HAP-1 (cell line): ENCODE measurements at regions not wholly inside any gene's neighbourhood (a gene's known extent, or its start where the extent isn't known, plus 50 kb on each side); places are given as distances from the start of the nearest gene placed in this dataset.

Experiments
- DNase-seq, 2 experiments: peaks; one replicate each; pipeline ENCODE4 v3.0.0-alpha.2; 2016 to 2020; ENCODE audit warnings: low spot score in 2 of 2
- H3K27me3 ChIP-seq: fragments of 250-450 bp; sonication (Bioruptor Pico); 2 replicates; pipeline ENCODE4 v1.5.1; 2020; ENCODE audit warnings: low read depth, mild to moderate bottlenecking, moderate library complexity
- H3K36me3 ChIP-seq: fragments of 250-450 bp; sonication (Bioruptor Pico); replicated peaks from 2 replicates; pipeline ENCODE4 v1.5.1; 2020; ENCODE audit warnings: mild to moderate bottlenecking
- H3K4me1 ChIP-seq: fragments of 250-450 bp; sonication (Bioruptor Pico); 2 replicates; pipeline ENCODE4 v1.5.1; 2020; ENCODE audit warnings: mild to moderate bottlenecking
- H3K4me3 ChIP-seq: fragments of 250-450 bp; sonication (Bioruptor Pico); 2 replicates; pipeline ENCODE4 v1.5.1; 2020; ENCODE audit warnings: mild to moderate bottlenecking, moderate library complexity
- H3K9me3 ChIP-seq: fragments of 250-450 bp; sonication (Bioruptor Pico); 2 replicates; pipeline ENCODE4 v1.5.1; 2020; ENCODE audit warnings: mild to moderate bottlenecking, moderate library complexity
- in situ Hi-C: fragments of 300-500 bp; cut with MboI; formaldehyde crosslinking; loops from 3 replicates; pipeline ENCODE4 v1.14.3; 2020; ENCODE audit warnings: low sequenced_read_pairs, inconsistent platforms, mixed read lengths

DNA sequence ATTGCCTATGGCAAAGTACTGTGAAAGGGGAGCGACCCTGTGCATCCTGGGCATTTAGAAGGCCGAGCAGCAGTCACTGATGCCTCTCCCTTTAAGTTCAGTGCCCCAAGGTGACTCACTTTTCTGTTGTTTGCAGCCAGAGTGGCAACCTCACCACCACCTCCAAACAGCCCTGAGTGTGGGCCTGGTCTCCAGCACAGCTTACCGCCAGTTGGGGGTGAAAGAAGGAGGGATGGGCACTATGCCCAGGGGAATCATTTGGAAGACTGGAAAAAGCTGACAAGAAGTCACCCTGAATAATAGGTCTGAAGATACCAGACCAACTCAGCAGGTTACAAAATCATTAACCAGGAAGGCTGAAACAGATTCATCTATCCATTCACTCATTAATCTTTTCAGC, 571.8 kb downstream of the EPHB1 start:
- Histone ChIP-seq H3K36me3 (no peaks in the 10 kb centered on the region), H3K27me3 (no peaks in the 10 kb centered on the region), H3K9me3 (no peaks in the 10 kb centered on the region), H3K4me3 (no peak overlapping the region), H3K4me1 (no peaks in the 10 kb centered on the region)
- in situ Hi-C loops: no loop called here
- no peak for DNase-seq

- no peak for DNase-seq
- H3K36me3 ChIP-seq: no peaks in the 10 kb centered on the region
- H3K27me3 ChIP-seq: no peaks in the 10 kb centered on the region
- no peaks in the 10 kb centered on the region for H3K9me3 ChIP-seq
- no peaks in the 10 kb centered on the region for H3K4me1 ChIP-seq
- in situ Hi-C loops: no loop called here
- H3K4me3 ChIP-seq: no peak overlapping the region
Measured at GRCh38 chr3:135368316-135368715, 573.3 kb downstream of the EPHB1 start.

DNA sequence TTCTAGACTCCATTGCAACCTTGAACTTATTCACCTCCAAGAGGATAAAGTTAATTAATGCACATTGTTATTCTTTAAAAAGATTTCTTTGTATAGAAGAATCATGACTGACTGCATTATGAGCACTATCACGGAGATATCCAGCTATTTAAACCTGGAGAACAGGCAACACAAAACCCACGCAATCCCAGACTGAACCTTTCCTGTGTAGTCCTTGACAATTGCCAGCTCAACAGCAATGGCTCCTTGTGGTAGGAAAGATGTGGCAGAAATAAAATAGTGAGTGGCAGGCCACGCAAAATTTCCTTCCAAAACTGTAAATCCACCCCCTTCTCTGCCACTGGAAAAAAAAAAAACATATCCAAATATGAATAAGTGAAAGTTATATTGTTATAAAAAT, 573.7 kb downstream of the EPHB1 start:
- no peaks in the 10 kb centered on the region for H3K9me3 ChIP-seq
- no peaks in the 10 kb centered on the region for H3K36me3 ChIP-seq
- no peak for DNase-seq
- no peaks in the 10 kb centered on the region for H3K4me1 ChIP-seq
- in situ Hi-C loops: no loop called here
- no peaks in the 10 kb centered on the region for H3K27me3 ChIP-seq
- H3K4me3 ChIP-seq: no peak overlapping the region

DNA sequence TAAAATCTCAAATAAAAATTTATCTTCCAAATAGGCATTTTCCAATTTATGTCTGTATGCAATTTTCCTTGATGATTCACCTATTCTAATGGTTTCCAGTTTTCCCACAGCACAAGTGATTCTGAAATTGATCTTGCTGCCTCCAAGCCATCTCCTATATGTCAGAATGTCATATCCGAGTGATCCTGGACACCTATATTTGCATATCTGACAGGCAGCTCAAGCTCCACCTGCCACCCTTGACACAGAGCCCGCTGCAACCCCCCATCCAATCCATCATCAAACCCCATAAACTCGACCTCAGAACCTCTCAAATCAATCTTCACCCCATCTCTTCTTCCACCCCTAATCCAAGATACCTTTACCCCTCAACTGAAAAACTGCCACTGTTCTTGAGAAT, 579.5 kb downstream of the EPHB1 start:
- Histone ChIP-seq H3K4me1 (no peaks in the 10 kb centered on the region), H3K9me3 (no peaks in the 10 kb centered on the region), H3K27me3 (no peaks in the 10 kb centered on the region), H3K4me3 (no peak overlapping the region), H3K36me3 (no peaks in the 10 kb centered on the region)
- DNase-seq: no peak
- in situ Hi-C loops: no loop called here

- H3K9me3 ChIP-seq: no peaks in the 10 kb centered on the region
- DNase-seq: no peak
- in situ Hi-C loops: no loop called here
Measured at GRCh38 chr3:135382188-135382587, 583.3 kb upstream of the PPP2R3A start.

DNA sequence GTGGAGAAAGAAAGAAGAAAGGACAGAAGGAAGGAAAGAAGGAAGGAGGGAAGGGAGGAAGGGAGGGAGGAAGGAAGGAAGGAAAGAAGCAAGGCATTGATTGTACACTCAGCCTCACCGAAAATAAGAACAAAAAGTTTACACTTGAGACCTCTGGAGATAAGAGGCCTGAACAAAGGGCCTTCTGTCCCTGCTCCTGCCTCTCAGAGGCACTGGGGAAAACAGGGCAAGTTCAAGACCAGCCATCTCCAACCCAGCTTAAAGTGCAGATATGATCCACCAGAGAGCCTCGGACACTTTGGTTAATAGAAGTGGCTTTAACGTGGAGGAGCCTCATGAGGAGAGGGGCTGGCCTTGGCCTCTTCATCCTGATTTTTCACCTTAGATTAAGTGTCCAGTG, 582.9 kb upstream of the PPP2R3A start:
- Histone ChIP-seq H3K9me3 (no peaks in the 10 kb centered on the region), H3K4me1 (no peaks in the 10 kb centered on the region), H3K4me3 (no peak overlapping the region), H3K27me3 (no peaks in the 10 kb centered on the region), H3K36me3 (no peaks in the 10 kb centered on the region)
- in situ Hi-C loops: no loop called here
- DNase-seq: no peak

More at GRCh38 chr3:135382188-135382587, 583.3 kb upstream of the PPP2R3A start:
- Histone ChIP-seq H3K4me1 (no peaks in the 10 kb centered on the region), H3K36me3 (no peaks in the 10 kb centered on the region), H3K4me3 (no peak overlapping the region), H3K27me3 (no peaks in the 10 kb centered on the region)

GRCh38 chr3:135383301-135383700, 582.2 kb upstream of the PPP2R3A start:
- H3K4me3 ChIP-seq: no peak overlapping the region
- in situ Hi-C loops: no loop called here
- no peaks in the 10 kb centered on the region for H3K4me1 ChIP-seq
- no peaks in the 10 kb centered on the region for H3K27me3 ChIP-seq
- DNase-seq: no peak
- H3K36me3 ChIP-seq: no peaks in the 10 kb centered on the region
- H3K9me3 ChIP-seq: no peaks in the 10 kb centered on the region

GRCh38 chr3:135392151-135392550, 573.4 kb upstream of the PPP2R3A start:
- no peak for DNase-seq
- Histone ChIP-seq H3K9me3 (no peaks in the 10 kb centered on the region), H3K27me3 (no peaks in the 10 kb centered on the region), H3K4me3 (no peak overlapping the region), H3K4me1 (no peaks in the 10 kb centered on the region), H3K36me3 (no peaks in the 10 kb centered on the region)
- in situ Hi-C loops: no loop called here

- in situ Hi-C loops: no loop called here
- no peak for DNase-seq
Measured at GRCh38 chr3:135393159-135393558, 572.4 kb upstream of the PPP2R3A start.

DNA sequence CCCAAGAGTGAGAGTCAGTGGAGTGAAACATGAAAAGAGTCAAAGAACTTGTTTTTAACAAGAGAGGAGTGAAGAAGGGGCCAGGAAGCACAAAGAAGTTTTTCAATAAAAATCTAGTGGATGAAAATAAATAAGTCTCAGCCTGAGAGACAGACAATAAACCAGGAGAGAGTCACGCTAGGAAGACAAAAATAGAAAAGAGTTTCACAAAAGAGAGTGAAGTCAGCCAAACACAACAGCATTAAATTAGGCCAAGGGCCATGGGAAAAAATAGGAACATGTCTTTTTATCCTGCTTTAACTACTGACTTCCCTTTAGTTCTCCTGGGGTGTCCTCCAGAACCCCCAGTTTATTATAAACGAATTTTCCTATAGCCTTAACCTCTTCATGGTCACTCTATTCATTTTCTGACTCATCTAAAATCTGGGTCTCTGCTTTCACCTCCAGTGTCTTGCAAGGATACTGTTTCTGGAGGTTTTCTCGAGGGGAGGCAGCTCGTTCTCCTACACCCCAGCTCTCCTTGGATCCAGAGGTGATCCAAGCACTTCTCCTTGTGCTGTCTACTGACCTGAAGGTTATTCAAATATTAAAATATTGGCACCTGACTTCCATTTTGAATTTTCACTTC, 571.5 kb upstream of the PPP2R3A start:
- in situ Hi-C loops: no loop called here

More at GRCh38 chr3:135393159-135393558, 572.4 kb upstream of the PPP2R3A start:
- H3K4me1 ChIP-seq: no peaks in the 10 kb centered on the region
- H3K4me3 ChIP-seq: no peak overlapping the region
- H3K9me3 ChIP-seq: no peaks in the 10 kb centered on the region
- H3K27me3 ChIP-seq: no peaks in the 10 kb centered on the region
- H3K36me3 ChIP-seq: no peaks in the 10 kb centered on the region

DNA sequence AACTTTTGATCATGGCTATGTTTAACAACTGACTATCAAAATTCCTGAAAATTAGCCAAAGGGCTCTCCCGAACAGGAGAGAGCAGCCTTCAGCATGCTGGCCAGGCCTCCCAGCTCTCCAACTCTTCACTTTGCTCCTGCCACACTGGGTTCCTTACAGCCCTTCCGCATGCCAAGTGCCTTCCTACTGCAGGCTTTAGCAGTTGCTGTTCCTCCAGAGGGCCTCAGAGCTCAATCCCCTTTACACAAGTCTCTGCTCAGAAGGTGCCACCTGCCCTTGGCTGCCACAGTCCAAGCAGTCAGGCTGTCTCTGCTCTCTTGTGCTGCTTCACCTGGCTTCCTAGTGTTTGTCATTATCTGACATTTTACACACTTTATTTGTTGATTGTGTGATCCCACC, 553.1 kb upstream of the PPP2R3A start:
- in situ Hi-C loops: no loop called here
- H3K27me3 ChIP-seq: no peaks in the 10 kb centered on the region
- H3K4me3 ChIP-seq: no peak overlapping the region
- H3K36me3 ChIP-seq: no peaks in the 10 kb centered on the region
- H3K4me1 ChIP-seq: no peaks in the 10 kb centered on the region
- no peak for DNase-seq
- H3K9me3 ChIP-seq: no peaks in the 10 kb centered on the region

More for the DNA sequence above, 571.5 kb upstream of the PPP2R3A start:
- no peak overlapping the region for H3K4me3 ChIP-seq
- H3K9me3 ChIP-seq: no peaks in the 10 kb centered on the region
- H3K4me1 ChIP-seq: no peaks in the 10 kb centered on the region
- no peaks in the 10 kb centered on the region for H3K27me3 ChIP-seq
- no peak for DNase-seq
- H3K36me3 ChIP-seq: no peaks in the 10 kb centered on the region

GRCh38 chr3:135416182-135416581, 549.3 kb upstream of the PPP2R3A start:
- in situ Hi-C loops: no loop called here
- no peak overlapping the region for H3K4me3 ChIP-seq
- H3K27me3 ChIP-seq: no peaks in the 10 kb centered on the region
- H3K36me3 ChIP-seq: no peaks in the 10 kb centered on the region
- no peak for DNase-seq
- no peaks in the 10 kb centered on the region for H3K9me3 ChIP-seq
- H3K4me1 ChIP-seq: no peaks in the 10 kb centered on the region

- H3K27me3 ChIP-seq: no peaks in the 10 kb centered on the region
- H3K9me3 ChIP-seq: no peaks in the 10 kb centered on the region
- H3K4me1 ChIP-seq: no peaks in the 10 kb centered on the region
- H3K4me3 ChIP-seq: no peak overlapping the region
- no peaks in the 10 kb centered on the region for H3K36me3 ChIP-seq
- in situ Hi-C loops: no loop called here
- DNase-seq: no peak
Measured at GRCh38 chr3:135419155-135419554, 546.4 kb upstream of the PPP2R3A start.

DNA sequence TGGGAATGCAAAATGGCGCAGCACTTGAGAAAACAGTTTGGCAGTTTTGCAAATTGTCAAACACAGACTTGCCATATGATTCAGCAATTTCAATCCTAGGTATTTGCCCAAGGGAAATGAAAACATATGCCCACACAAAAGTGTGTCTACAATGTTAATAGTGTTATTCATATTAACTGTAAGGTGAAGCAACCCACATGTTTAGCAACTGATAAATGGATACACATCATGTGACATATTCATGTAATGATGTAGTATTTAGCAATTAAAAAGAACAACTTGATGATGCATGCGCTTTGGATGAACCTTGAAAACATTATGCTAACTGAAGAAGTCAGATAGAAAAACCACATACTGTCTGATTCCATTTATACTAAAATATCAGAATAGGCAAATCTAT, 539.0 kb upstream of the PPP2R3A start:
- H3K36me3 ChIP-seq: no peaks in the 10 kb centered on the region
- DNase-seq: no peak
- no peak overlapping the region for H3K4me3 ChIP-seq
- H3K4me1 ChIP-seq: no peaks in the 10 kb centered on the region
- H3K27me3 ChIP-seq: no peaks in the 10 kb centered on the region
- H3K9me3 ChIP-seq: no peaks in the 10 kb centered on the region
- in situ Hi-C loops: no loop called here

DNA sequence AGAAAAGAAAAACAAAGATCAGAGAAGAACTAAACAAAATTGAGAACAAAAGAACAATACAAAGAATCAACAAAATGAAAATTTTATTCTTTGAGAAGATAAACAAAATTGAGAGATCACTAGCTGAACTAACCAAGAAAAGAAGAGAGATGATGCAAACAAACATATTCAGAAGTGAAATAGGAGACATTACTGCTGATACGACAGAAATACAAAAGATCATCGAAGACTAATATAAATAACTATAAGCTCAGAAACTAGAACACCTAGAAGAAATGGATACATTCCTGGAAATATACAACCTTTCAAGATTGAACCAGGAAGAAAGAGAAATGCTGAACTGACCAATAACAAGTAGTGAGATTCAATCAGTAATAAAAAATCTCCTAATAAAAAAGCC, 533.1 kb upstream of the PPP2R3A start:
- no peaks in the 10 kb centered on the region for H3K4me1 ChIP-seq
- no peak for DNase-seq
- no peaks in the 10 kb centered on the region for H3K27me3 ChIP-seq
- in situ Hi-C loops: no loop called here
- no peaks in the 10 kb centered on the region for H3K36me3 ChIP-seq
- no peaks in the 10 kb centered on the region for H3K9me3 ChIP-seq
- no peak overlapping the region for H3K4me3 ChIP-seq
